Adrenal gland (tissue), 9 donors: ENCODE measurements at regions not wholly inside any gene's neighbourhood (a gene's known extent, or its start where the extent isn't known, plus 50 kb on each side); places are given as distances from the start of the nearest gene placed in this dataset.
"Not testable (repeated sequence)": the region's sequence is repeated elsewhere in the genome, so short reads cannot be mapped to it uniquely, and the experiment has no call there.

Source experiments
- DNase-seq, 7 donors: peaks; one replicate each; pipeline ENCODE4 v3.0.0-alpha.2; 2019 to 2020
- H3K27ac ChIP-seq, 5 donors: fragments of 200-600 bp; sonication (generic) in 4 of 5; 1 replicate in 3 of 5; 2 replicates in 2 of 5; pipeline versions ENCODE4 v1.5.1 to v1.8.0; 2016 to 2020; ENCODE audit warnings: mild to moderate bottlenecking in 1 of 5
- H3K27me3 ChIP-seq: fragments of 200-600 bp; 2 replicates; pipeline ENCODE4 v1.8.0; 2021
- H3K36me3 ChIP-seq, 2 donors: fragments of 200-600 bp; replicated peaks in 1 of 2; 1 replicate in 1 of 2; 2 replicates in 1 of 2; pipeline versions ENCODE4 v1.5.1 to v1.8.0; 2018 to 2022
- H3K4me1 ChIP-seq, 2 donors: fragments of 200-600 bp; replicated peaks in 1 of 2; 1 replicate in 1 of 2; 2 replicates in 1 of 2; pipeline versions ENCODE4 v1.5.1 to v1.8.0; 2018 to 2021
- H3K4me3 ChIP-seq, 4 donors: fragments of 200-600 bp; sonication (generic) in 3 of 4; one replicate each; pipeline ENCODE4 v1.5.1; 2016 to 2018
- H3K9me3 ChIP-seq, 3 donors: fragments of 200-600 bp; sonication (generic) in 1 of 3; replicated peaks in 1 of 3; 1 replicate in 2 of 3; 2 replicates in 1 of 3; pipeline versions ENCODE4 v1.5.1 to v1.8.0; 2016 to 2021
- CTCF ChIP-seq, 6 experiments: fragments of 450-650 bp in 4 of 6; fragments of 200-600 bp in 2 of 6; sonication (generic) in 1 of 6; IDR thresholded peaks; 1 replicate in 5 of 6; 2 replicates in 1 of 6; pipeline versions ENCODE4 v1.5.1 to v1.8.0; 2016 to 2021; ENCODE audit warnings: antibody characterized with exemption in 6 of 6, mild to moderate bottlenecking in 2 of 6, moderate library complexity in 1 of 6
- POLR2A ChIP-seq, 2 donors: fragments of 450-650 bp; IDR thresholded peaks; one replicate each; pipeline ENCODE4 v1.6.1; 2017; ENCODE audit warnings: antibody characterized with exemption in 2 of 2, mild to moderate bottlenecking in 2 of 2, moderate library complexity in 1 of 2
- WGBS, 4 donors: extraction: QIAGEN DNeasy Blood & Tissue Kit in 2 of 4; methylation state at CpG; one replicate each; pipeline versions ENCODE4 v1.1.5 to v1.1.7; 2013 to 2017; 5-methylcytosine and 5-hydroxymethylcytosine counted together
- intact Hi-C, 2 donors: fragments of 100-400 bp; cut with DNase I; formaldehyde crosslinking; loops; one replicate each; pipeline versions ENCODE4 v1.14.1 to v1.15.0; 2022 to 2023
- donor health status: healthy with polysubstance abuse.
- donor health status: Bipolar disorder and iron deficiency.
- donor health status: DM: yes; HTN: yes; CAD: no.
- donor health status: DM: no; HTN: no; CAD: no.
- donor health status: DM: no; HTN: no; CAD: no.

- no peak for DNase-seq
- intact Hi-C loops = no loop called here
- no peak for TF ChIP-seq CTCF (IDR thresholded peaks at IDR 0.05)
- TF ChIP-seq POLR2A (IDR thresholded peaks at IDR 0.05) = no peak
- 74 to 81% (median 78%) methylated on average over 6 of the region's 6 CpGs for WGBS, 4 donors
- Histone ChIP-seq H3K27ac (no peak overlapping the region), H3K27me3 (no peaks in the 10 kb centered on the region), H3K4me3 (no peak overlapping the region), H3K4me1 (no peaks in the 10 kb centered on the region), H3K9me3 (no peaks in the 10 kb centered on the region), H3K36me3 (no peaks in the 10 kb centered on the region)
Measured at GRCh38 chr9:27688954-27689353, 115.7 kb upstream of the C9orf72 start.

- DNase-seq = peak in 3 of 7 donors; percentile 47 to 59 (median 58)
- H3K4me3 ChIP-seq, intact Hi-C loops, H3K4me1 ChIP-seq, H3K27me3 ChIP-seq, H3K27ac ChIP-seq, H3K9me3 ChIP-seq, H3K36me3 ChIP-seq: not testable (repeated sequence)
- whole genome bisulfite sequencing, 4 donors = 70 to 87% methylated on average over 8 to 9 of the region's 17 CpGs; no CpG with 5 or more reads in 2 of the 4 donors
Measured at GRCh38 chr9:27690816-27691215, 117.5 kb upstream of the C9orf72 start.

DNA sequence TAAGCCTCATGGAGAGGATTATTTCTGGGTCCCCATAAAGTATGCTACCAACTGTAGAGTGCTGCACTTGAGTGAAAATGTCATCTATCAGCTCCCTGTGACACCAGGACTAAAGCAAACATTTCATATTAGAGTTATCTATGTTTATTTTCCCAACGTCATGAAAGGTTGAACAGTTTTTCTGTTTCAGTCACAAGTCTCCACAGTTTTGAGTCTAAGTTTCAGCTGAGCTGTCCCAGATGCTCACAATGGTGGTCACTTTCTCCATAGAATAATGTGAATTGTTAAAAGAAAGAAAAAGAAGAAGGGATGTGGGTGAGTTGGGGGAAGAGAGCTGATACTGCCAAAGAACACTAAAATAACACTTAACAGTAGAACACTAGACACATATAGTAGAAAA, 126.3 kb upstream of the C9orf72 start:
- 13 to 32% (median 22%) methylated on average over 1 of the region's 1 CpG for WGBS, 4 donors
- no peak overlapping the region for H3K4me3 ChIP-seq

GRCh38 chr9:27701016-27701415, 127.7 kb upstream of the C9orf72 start:
- H3K27me3 ChIP-seq = no peaks in the 10 kb centered on the region
- intact Hi-C loops = no loop called here
- no peaks in the 10 kb centered on the region for H3K4me1 ChIP-seq
- H3K27ac ChIP-seq = peak overlapping the region in 2 of 5 donors; percentile 56 to 68
- no peak for TF ChIP-seq POLR2A (IDR thresholded peaks at IDR 0.05)
- no peak for TF ChIP-seq CTCF (IDR thresholded peaks at IDR 0.05)
- 60 to 73% (median 69%) methylated on average over 3 of the region's 3 CpGs for WGBS, 4 donors
- DNase-seq = peak in 2 of 7 donors; percentile 4 to 17
- no peaks in the 10 kb centered on the region for H3K9me3 ChIP-seq
- H3K36me3 ChIP-seq = no peaks in the 10 kb centered on the region
- H3K4me3 ChIP-seq = no peak overlapping the region

More for the DNA sequence above, 126.3 kb upstream of the C9orf72 start:
- TF ChIP-seq POLR2A (IDR thresholded peaks at IDR 0.05) (no peak), CTCF (IDR thresholded peaks at IDR 0.05) (no peak)
- intact Hi-C loops = no loop called here
- Histone ChIP-seq H3K27me3 (no peaks in the 10 kb centered on the region), H3K36me3 (no peaks in the 10 kb centered on the region), H3K27ac (no peak overlapping the region), H3K9me3 (no peaks in the 10 kb centered on the region), H3K4me1 (no peaks in the 10 kb centered on the region)
- no peak for DNase-seq

GRCh38 chr9:27701587-27701986, 128.3 kb upstream of the C9orf72 start:
- peak overlapping the region in 2 of 5 donors; percentile 56 to 68 for H3K27ac ChIP-seq
- no peaks in the 10 kb centered on the region for H3K4me1 ChIP-seq
- H3K4me3 ChIP-seq = no peak overlapping the region
- TF ChIP-seq POLR2A (IDR thresholded peaks at IDR 0.05) (no peak), CTCF (IDR thresholded peaks at IDR 0.05) (no peak)
- peak; percentile 23 to 68 (median 49) for DNase-seq
- WGBS, 4 donors = 38 to 46% (median 43%) methylated on average over 7 of the region's 7 CpGs
- intact Hi-C loops = no loop called here
- H3K9me3 ChIP-seq = no peaks in the 10 kb centered on the region
- H3K27me3 ChIP-seq = no peaks in the 10 kb centered on the region
- no peaks in the 10 kb centered on the region for H3K36me3 ChIP-seq
